Cardiac septum (tissue), 1 donor: ENCODE measurements at regions not wholly inside any gene's neighbourhood (a gene's known extent, or its start where the extent isn't known, plus 50 kb on each side); places are given as distances from the start of the nearest gene placed in this dataset.

ENCODE experiments used
- DNase-seq: peaks from one replicate; pipeline ENCODE4 v3.0.0-alpha.2; 2020; ENCODE audit warnings: low spot score
- intact Hi-C: fragments of 100-400 bp; cut with DNase I; formaldehyde crosslinking; loops from one replicate; pipeline ENCODE4 v1.14.0; 2022
- donor health status: DM: no; HTN: no; CAD: no.

DNA sequence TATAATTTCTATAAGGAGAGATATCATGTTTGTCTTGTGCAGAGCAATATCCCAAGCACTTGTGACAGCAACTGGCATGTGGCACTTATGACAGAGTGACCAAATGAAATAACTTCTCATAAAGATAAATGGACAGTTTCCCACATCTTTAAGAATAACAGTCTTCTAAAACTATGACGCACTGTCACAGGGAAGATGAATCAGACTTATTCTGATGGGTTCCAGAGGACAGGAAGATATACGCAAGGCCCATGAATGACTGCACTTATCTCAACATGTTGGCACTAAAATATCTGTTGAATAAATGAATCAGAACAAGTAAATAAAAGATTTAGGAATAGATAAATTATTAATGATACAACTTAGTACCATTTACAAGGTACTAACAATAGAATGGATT, 465.8 kb upstream of the SYT1 start:
- intact Hi-C loops: no loop called here

DNA sequence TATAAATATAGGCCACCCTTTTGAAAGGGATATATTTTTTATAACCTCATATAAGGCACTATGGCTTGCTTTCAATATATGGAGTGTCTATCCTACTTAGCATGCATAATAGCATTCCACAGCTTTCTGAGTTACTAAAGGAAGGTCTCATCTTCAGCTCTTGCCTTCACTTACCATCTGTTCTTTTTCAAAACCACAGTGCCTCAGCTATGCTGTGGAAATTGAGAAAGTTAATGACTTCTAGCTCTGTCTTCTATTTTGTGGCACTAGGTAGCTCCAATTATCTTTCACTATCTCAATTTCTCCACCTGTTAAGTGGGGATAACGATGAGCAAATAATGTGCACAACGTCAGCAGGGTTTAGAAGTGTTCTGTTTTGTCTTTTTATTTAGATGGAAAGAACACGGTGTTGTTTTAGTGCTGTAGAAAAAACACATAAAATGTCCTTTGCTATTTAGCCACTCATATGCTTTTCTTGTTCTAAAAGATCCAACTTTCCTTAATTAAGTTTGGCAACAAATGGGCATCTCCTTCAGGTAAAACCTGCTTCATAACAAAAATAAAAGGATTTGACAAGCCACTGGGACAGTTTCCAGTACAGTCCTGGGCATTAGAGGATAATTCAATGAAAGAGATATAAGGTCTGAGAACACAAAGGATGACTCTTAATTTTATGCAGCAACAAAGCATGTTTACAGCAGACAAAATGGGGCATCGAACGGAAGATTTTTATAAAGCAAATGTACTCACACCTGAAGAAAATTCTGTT, 462.0 kb upstream of the SYT1 start:
- intact Hi-C loops: no loop called here
- DNase-seq: no peak

More for the DNA sequence above, 465.8 kb upstream of the SYT1 start:
- no peak for DNase-seq

DNA sequence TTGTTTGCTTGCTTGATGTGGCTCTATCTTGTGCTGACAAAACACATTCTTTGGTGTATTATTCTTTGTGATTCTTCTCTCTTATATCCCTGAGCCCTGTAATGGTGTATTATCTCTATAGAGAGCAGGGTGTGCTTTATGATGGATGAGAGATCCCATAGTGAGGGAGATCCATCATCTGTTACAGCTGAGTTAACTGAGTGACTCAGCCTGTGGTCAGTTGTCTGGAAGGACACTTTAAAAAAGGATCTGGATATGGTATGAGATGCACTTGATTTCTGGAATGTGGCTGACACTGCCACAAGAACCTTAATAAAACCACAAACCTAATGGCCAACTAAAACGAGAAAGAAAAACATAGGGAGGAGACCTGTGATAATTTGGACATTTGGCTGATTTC, 461.4 kb upstream of the SYT1 start:
- intact Hi-C loops: no loop called here
- no peak for DNase-seq

DNA sequence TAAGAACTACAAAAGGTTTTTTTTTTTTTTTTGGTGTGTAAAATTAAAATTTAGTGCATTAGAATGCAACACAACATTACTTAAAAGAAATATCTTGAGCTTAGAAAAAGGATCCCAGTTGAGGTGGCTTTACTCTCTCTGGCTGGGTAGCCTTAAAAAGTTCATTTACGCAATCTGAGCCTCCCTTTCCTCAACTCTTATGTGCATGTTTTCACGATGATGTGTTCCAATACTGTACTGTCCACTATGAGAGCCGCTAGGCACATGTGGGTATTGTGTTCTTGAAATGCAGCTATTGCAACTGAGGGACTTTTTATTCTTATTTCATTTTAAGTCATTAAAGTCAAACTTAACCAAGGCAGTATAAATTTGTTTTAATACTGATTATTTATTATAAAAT, 460.9 kb upstream of the SYT1 start:
- no peak for DNase-seq
- intact Hi-C loops: no loop called here

DNA sequence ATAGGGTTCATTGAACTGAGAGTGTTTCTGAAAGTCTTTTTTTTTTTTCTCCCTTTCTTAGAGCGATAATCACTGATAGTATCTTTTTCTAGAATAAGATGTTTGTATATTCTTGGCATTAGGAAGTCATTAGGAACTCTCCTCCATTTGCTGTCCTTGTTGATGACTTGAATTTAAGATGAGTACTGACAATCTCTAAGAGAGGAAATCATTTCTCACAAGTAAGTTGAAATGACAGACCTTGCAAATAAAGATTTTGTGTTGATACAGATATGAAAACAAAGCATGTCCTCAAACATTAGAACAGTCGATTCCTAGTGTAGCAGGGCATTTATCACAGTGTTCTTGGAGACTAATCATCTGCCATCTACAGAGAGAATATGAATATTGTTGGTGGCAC, 458.4 kb upstream of the SYT1 start:
- intact Hi-C loops: no loop called here
- DNase-seq: no peak

DNA sequence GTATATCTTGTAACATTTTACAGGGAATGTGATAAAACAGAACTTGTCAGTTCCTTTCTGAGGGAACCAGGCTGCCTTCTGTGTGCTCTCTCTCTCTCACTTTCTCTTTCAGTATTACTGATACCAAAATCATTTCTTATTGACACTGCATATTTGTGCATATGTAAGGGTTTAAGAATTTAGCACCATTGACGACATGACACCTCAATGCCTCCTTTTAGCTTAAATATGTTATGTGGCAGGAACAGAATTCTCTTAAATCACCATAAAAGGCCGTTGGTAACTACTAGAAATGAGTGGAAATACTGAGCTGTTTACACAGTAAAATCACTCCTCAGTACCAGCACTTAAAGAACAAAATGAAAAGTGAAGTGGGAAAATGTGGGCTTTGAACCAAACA, 457.7 kb upstream of the SYT1 start:
- intact Hi-C loops: no loop called here
- no peak for DNase-seq

DNA sequence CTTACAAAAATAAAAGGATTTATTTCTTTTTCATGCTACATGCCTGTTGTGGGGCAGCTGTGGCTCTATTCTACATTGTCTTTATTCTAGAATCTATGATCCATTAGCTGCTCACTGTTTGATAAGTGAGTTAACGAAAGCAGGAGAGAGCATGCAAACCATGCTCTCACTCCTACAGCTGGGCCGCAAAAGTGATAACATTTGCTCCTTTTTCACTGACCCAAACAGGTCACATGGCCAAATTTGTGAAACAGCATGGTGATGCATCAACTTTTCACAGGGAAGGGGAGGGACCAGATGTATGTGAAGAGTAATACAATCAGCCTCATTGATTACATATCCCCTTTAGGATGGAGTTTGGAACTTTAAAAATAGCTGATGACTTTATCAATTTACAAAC, 456.9 kb upstream of the SYT1 start:
- intact Hi-C loops: no loop called here
- DNase-seq: no peak

DNA sequence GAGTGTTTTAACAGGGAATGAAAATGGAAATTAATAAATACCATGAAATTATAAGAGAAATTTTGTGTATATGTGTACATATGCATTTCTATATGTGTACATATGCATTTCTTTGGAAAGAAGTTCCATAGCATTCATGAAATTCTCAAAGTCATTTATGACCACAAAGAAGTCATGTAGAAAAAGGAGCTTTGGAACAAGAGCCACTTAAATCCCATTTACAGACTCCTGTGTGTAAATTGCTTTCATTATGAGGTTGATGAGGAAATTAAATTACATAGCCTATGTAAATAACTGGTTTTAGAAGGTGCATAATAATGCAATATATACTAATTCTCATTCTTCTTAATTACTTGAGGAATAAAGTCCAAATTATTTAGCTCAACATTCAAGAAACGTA, 450.5 kb upstream of the SYT1 start:
- intact Hi-C loops: no loop called here
- no peak for DNase-seq

DNA sequence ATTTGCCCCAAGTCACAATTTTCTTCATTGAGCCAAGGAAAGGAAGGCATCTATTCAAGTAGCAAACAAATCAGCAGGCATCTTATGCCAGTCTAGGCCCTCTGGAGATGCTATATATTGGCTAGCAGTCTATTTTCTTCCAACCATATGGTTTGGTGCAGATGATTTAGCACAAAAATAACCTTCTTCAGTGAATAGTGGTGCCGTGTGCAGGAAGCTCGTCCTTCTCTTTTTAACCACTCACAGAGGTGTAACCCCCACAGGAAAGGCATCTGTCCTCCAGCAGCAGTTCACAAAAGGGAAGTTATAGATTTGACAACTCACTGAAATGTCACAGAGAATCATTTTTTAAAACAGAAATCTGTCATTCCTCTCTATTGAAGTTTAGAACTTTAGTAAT, 445.7 kb upstream of the SYT1 start:
- no peak for DNase-seq
- intact Hi-C loops: no loop called here

DNA sequence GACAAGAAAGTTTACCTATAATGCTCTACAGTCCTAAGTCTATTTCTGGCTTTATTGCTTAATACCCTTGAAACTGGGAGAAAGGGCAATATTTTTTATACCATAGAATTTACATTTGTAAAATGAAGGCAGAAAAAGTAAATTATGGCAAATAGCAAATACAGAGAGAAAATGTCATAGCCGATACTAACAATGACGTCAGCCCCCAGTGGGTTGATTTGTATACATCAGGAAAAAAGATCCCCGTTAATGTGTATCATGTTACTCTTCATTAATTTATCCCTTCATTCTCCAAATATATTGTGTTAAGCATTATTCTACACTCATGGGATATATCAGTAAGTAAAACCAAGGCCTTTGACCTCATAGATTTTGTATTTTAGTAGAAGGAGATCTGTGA, 445.1 kb upstream of the SYT1 start:
- intact Hi-C loops: no loop called here

DNA sequence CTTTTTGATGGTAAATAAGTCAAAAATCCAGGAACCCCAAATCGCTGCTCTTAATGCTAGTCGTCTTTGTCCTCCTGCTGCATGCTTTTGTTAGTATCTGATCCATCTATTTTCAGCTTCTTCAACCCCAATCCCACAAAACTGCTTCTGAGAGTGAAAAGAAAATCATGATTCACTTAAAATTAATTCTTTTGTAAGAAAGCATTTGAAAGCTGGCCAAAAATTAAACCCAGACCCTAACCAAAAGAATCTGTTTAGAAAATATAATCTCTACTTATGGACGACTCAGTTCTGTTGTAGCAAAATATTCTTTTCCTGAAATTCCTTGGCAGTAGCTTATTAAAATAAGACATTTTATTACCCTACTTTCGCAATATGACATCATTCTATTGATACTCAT, 443.6 kb upstream of the SYT1 start:
- DNase-seq: no peak

More for the DNA sequence above, 445.1 kb upstream of the SYT1 start:
- DNase-seq: no peak

DNA sequence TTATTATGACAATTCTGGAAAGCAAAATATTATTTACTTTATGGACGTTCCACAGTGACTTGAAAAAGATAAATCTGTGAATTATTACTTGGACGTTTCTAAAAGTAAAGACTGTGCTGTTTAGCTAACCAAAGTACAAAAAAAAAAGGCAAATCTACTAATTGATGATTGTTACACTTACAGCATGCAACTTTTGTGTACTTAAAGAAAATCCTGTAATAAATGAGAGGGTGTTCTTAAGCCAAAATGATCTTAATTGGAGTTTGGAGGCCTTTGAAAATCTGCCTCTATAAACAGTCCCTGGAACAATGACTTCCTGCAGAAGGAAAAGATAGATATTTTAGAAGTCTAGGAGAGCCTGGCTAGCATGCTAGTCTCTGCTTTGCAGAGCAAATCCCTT, 434.0 kb upstream of the SYT1 start:
- intact Hi-C loops: no loop called here
- DNase-seq: no peak

More for the DNA sequence above, 443.6 kb upstream of the SYT1 start:
- intact Hi-C loops: no loop called here

DNA sequence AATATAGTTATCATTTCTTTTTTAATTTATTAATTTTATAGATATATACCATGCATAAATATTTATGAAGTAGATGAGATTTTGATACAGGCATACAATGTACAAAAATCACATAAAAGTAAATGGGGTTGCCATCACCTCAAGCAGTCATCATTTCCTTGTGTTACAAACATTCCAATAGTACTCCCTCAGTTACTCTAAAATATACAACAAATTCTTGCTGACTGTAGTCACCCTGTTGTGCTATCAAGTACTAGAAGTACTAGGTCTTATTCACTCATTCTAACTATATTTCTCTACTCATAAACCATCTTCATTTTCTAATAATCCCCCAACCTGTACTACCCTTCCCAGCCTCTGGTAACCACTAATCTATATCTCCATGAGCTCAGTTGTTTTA, 432.6 kb upstream of the SYT1 start:
- intact Hi-C loops: no loop called here
- DNase-seq: no peak

DNA sequence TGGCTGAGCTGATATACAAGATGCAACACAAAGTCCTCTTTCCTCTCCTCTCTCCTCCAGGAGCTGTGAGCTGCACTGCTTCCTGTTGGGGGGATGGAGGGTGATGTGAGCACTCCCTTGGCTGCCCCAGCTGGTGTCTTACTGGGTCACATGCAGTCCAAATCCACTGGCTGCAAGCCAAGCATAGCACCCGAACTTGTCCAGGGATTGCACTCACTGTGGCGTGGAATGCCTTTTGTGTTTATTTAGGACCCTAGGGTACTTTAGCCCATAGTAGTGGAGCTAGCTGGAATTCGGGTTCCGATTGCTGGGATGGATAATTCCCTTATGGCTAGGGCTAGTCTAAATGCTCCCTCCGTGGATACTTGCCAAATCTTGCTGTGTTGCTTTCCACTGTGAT, 424.9 kb upstream of the SYT1 start:
- intact Hi-C loops: no loop called here
- DNase-seq: no peak

DNA sequence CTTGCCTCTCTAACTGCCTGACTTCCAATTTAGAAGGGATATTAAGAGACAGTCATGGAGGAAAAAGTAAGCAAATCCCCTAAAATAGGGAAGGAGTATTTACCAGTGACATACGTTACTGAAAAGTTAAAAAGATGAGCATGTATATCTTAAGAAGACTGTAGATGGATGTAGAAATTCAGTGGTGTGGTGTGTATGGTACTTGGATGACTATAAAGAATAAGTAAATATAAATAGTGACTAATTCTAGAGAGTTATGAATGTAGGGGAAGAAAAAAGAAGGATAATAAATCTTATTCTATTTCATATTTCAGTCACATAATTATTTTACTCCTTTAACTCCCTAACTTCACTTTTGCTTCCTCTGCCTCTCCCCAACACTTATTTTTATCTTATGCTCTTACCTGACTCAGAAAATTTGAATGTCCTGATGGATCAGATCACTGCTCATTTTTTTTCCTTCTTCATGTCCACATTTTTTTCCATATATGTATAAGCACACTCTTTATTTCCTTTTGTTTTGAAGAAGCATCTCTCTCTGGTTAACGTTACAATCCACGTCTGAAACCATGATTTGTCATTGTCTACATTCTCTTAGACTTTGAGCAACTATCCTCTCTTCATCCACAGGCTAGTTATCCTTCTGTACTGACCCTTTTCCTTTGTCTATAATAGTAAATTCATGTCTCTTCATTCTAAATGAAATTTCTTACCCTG, 422.7 kb upstream of the SYT1 start:
- intact Hi-C loops: no loop called here
- no peak for DNase-seq

DNA sequence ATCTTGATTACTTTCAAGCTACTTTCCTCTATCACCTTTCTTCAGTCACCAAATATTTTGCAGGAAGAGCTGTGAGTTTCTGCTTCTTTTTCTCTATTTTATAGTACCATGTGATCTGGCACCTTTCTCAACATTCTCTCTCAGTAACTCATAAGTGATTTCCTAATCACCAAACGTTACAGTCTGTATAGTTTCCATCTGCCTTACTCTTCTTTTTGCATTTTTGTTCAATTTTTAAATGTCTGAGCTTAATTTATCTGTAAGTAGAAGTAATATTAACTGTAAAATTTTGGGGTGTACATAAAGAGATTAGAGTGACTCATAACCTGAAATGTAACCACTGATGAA, 422.1 kb upstream of the SYT1 start:
- intact Hi-C loops: no loop called here
- no peak for DNase-seq

DNA sequence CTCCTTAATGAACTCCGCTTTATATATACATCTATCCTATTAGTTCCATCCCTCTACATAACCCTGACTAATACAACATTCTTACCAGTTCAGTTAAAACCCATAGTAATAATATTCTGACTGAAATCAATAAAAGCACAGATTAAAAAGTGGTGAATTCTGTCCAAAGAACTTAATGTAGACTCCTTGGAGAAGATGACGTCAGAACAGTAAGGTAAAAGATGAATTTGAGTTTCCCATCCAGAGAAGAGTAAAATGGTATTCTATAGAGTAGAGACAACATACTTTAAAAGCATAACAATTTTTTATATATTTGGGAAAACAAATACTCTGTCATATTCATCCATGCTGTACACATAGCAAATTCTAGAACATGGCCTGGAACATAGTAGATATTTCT, 418.0 kb upstream of the SYT1 start:
- DNase-seq: no peak
- intact Hi-C loops: no loop called here

DNA sequence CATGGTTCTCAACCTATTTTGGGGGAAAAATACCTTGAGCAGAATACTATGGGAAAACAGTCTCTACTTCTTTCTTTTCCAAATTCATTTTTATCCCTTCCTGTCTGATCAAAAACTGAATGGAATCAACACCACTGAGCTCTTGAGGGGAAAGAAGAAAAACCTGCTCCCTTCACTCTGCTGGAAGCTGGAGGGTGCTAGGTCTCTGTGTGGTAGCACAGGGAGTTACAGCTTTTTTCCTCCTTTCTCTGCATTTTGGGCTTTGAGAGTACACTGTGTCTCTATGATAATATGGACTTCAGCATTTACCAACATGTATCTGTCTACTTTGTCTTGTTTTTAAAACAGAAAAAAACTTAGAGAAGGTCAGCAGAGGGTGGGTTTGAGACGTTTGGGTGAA, 417.2 kb upstream of the SYT1 start:
- DNase-seq: no peak
- intact Hi-C loops: no loop called here

DNA sequence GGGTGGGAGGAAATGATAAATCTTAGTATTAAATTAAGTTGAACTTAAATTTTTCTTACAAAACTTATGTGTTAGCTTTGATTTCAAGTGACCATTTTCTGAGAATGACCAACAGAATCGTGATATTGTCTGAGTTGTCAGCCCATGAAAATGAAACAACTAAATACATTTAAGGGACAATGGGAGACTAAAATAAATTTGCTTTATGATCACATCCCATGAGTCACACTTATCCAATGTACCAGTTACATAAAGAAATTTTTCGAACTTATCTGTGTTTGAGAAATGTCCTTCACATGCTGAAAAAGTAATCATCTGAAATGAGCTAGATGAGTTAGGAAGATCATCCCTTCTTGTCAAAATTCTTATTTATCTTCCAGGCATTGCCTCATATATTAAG, 415.9 kb upstream of the SYT1 start:
- DNase-seq: no peak
- intact Hi-C loops: no loop called here

DNA sequence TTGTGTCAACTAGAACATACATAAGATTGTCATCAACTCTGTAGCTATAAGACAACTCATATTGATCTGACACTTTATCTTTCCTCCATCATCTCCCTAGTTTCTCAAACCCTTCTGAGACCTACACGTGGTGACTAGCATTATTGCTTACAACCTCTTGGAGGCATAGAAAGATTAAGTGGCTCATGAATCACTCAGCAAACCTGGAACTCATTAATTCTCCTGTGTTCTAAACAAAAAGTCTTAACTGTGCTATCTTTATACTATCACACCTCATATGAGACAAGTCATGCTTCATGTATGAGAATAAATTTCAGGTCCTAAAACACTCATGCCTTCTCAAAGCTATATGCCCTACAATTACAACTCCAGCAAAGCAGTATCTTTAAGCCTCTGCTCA, 408.6 kb upstream of the SYT1 start:
- no peak for DNase-seq
- intact Hi-C loops: no loop called here

DNA sequence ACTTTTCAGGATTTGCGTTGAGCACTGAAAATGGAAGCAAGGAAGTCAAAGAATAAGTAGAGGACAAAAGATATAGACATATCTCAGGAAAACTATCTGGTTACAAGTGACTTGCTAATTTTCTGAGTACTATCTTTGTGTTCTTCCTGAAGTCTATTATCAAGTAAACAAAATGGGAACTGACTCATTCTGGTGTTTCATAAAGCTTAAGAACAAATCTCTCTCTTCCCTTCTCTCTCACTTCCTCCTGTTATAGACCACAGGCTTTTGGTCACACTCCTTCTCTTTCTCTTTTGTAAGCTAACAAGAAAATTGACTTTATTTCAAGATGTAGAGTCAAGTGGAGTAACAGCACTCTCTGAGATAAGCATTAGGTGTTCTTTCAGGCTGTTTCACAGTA, 406.6 kb upstream of the SYT1 start:
- DNase-seq: no peak
- intact Hi-C loops: no loop called here
